ENCODE measurements at regions not wholly inside any gene's neighbourhood (a gene's known extent, or its start where the extent isn't known, plus 50 kb on each side); places are given as distances from the start of the nearest gene placed in this dataset.

- DNase-seq (ENCODE audit: low read depth in 3 of 3, low spot score in 1 of 3): no peak
Measured at GRCh38 chr9:118364266-118365106, 660.3 kb downstream of the TLR4 start.

- DNase-seq (ENCODE audit: low read depth in 3 of 3, low spot score in 1 of 3): no peak
Measured at GRCh38 chr9:118366228-118366627, 662.0 kb downstream of the TLR4 start.

- no peak for DNase-seq (ENCODE audit: low read depth in 3 of 3, low spot score in 1 of 3)
Measured at GRCh38 chr9:118367383-118367782, 663.2 kb downstream of the TLR4 start.

- DNase-seq (ENCODE audit: low read depth in 3 of 3, low spot score in 1 of 3): no peak
Measured at GRCh38 chr9:118384531-118385100, 680.4 kb downstream of the TLR4 start.

GRCh38 chr9:118395415-118395814 lies 691.2 kb downstream of the TLR4 start:
- no peak for DNase-seq (ENCODE audit: low read depth in 3 of 3, low spot score in 1 of 3)

GRCh38 chr9:118401546-118401945 lies 697.3 kb downstream of the TLR4 start:
- DNase-seq (ENCODE audit: low read depth in 3 of 3, low spot score in 1 of 3): no peak

- DNase-seq (ENCODE audit: low read depth in 3 of 3, low spot score in 1 of 3): no peak
Measured at GRCh38 chr9:118414676-118415075, 710.5 kb downstream of the TLR4 start.

GRCh38 chr9:118418887-118419565 lies 714.8 kb downstream of the TLR4 start:
- DNase-seq (ENCODE audit: low read depth in 3 of 3, low spot score in 1 of 3): no peak

GRCh38 chr9:118419676-118420075 lies 715.5 kb downstream of the TLR4 start:
- no peak for DNase-seq (ENCODE audit: low read depth in 3 of 3, low spot score in 1 of 3)

- DNase-seq (ENCODE audit: low read depth in 3 of 3, low spot score in 1 of 3): no peak
Measured at GRCh38 chr9:118422508-118422907, 718.3 kb downstream of the TLR4 start.

GRCh38 chr9:118423021-118423420 lies 718.8 kb downstream of the TLR4 start:
- no peak for DNase-seq (ENCODE audit: low read depth in 3 of 3, low spot score in 1 of 3)

GRCh38 chr9:118423721-118424120 lies 719.5 kb downstream of the TLR4 start:
- DNase-seq (ENCODE audit: low read depth in 3 of 3, low spot score in 1 of 3): no peak

GRCh38 chr9:118426772-118427171 lies 722.6 kb downstream of the TLR4 start:
- DNase-seq (ENCODE audit: low read depth in 3 of 3, low spot score in 1 of 3): no peak

- DNase-seq (ENCODE audit: low read depth in 3 of 3, low spot score in 1 of 3): no peak
Measured at GRCh38 chr9:118438810-118439209, 734.6 kb downstream of the TLR4 start.

GRCh38 chr9:118439441-118439840 lies 735.2 kb downstream of the TLR4 start:
- no peak for DNase-seq (ENCODE audit: low read depth in 3 of 3, low spot score in 1 of 3)

GRCh38 chr9:118444403-118444802 lies 740.2 kb downstream of the TLR4 start:
- DNase-seq (ENCODE audit: low read depth in 3 of 3, low spot score in 1 of 3): no peak

- no peak for DNase-seq (ENCODE audit: low read depth in 3 of 3, low spot score in 1 of 3)
Measured at GRCh38 chr9:118446943-118447639, 742.9 kb downstream of the TLR4 start.

GRCh38 chr9:118449554-118449953 lies 745.4 kb downstream of the TLR4 start:
- DNase-seq (ENCODE audit: low read depth in 3 of 3, low spot score in 1 of 3): no peak

GRCh38 chr9:118455259-118455658 lies 751.1 kb downstream of the TLR4 start:
- no peak for DNase-seq (ENCODE audit: low read depth in 3 of 3, low spot score in 1 of 3)

- no peak for DNase-seq (ENCODE audit: low read depth in 3 of 3, low spot score in 1 of 3)
Measured at GRCh38 chr9:118455788-118456187, 751.6 kb downstream of the TLR4 start.

GRCh38 chr9:118457171-118458000 lies 753.2 kb downstream of the TLR4 start:
- no peak for DNase-seq (ENCODE audit: low read depth in 3 of 3, low spot score in 1 of 3)

Measured in stimulated activated CD4-positive, alpha-beta T cell treated with anti-CD3 and anti-CD28 coated beads, TNF-alpha, amount 100 ng/mL, for 1 hour (primary cell).